ENCODE measurements at regions not wholly inside any gene's neighbourhood (a gene's known extent, or its start where the extent isn't known, plus 50 kb on each side); places are given as distances from the start of the nearest gene placed in this dataset.
"Not testable (repeated sequence)": the region's sequence is repeated elsewhere in the genome, so short reads cannot be mapped to it uniquely, and the experiment has no call there.

- H3K27ac Mint-ChIP-seq = no peak overlapping the region
- no peak overlapping the region for H3K4me3 Mint-ChIP-seq
- no peaks in the 10 kb centered on the region for H3K36me3 Mint-ChIP-seq (ENCODE audit: low read depth)
- H3K27me3 Mint-ChIP-seq = no peaks in the 10 kb centered on the region
- no peak for ATAC-seq (replicated peaks)
- H3K9me3 Mint-ChIP-seq = no peaks in the 10 kb centered on the region
- no peaks in the 10 kb centered on the region for H3K4me1 Mint-ChIP-seq
Observed at GRCh38 chr10:5576780-5577624, 52.2 kb downstream of the CALML3 start.

GRCh38 chr10:5580038-5580428 is 55.3 kb downstream of the CALML3 start:
- not testable (repeated sequence) for ATAC-seq (replicated peaks); H3K4me1 Mint-ChIP-seq; H3K27me3 Mint-ChIP-seq

GRCh38 chr10:5581670-5582566 is 57.2 kb downstream of the CALML3 start:
- ATAC-seq (replicated peaks) = no peak
- Mint-ChIP-seq H3K36me3 (ENCODE audit: low read depth) (no peaks in the 10 kb centered on the region), H3K4me3 (no peak overlapping the region), H3K9me3 (no peaks in the 10 kb centered on the region), H3K27ac (no peak overlapping the region), H3K4me1 (no peaks in the 10 kb centered on the region), H3K27me3 (peaks cover 4% of the 10 kb centered on the region)

More at GRCh38 chr10:5580038-5580428, 55.3 kb downstream of the CALML3 start:
- not testable (repeated sequence) for H3K36me3 Mint-ChIP-seq (ENCODE audit: low read depth); H3K4me3 Mint-ChIP-seq; H3K27ac Mint-ChIP-seq; H3K9me3 Mint-ChIP-seq

GRCh38 chr10:5582736-5583135 is 58.0 kb downstream of the CALML3 start:
- Mint-ChIP-seq H3K9me3 (no peaks in the 10 kb centered on the region), H3K4me1 (no peaks in the 10 kb centered on the region), H3K27ac (no peak overlapping the region), H3K4me3 (no peak overlapping the region), H3K27me3 (peaks cover 4% of the 10 kb centered on the region), H3K36me3 (ENCODE audit: low read depth) (no peaks in the 10 kb centered on the region)
- ATAC-seq (replicated peaks) = no peak

DNA sequence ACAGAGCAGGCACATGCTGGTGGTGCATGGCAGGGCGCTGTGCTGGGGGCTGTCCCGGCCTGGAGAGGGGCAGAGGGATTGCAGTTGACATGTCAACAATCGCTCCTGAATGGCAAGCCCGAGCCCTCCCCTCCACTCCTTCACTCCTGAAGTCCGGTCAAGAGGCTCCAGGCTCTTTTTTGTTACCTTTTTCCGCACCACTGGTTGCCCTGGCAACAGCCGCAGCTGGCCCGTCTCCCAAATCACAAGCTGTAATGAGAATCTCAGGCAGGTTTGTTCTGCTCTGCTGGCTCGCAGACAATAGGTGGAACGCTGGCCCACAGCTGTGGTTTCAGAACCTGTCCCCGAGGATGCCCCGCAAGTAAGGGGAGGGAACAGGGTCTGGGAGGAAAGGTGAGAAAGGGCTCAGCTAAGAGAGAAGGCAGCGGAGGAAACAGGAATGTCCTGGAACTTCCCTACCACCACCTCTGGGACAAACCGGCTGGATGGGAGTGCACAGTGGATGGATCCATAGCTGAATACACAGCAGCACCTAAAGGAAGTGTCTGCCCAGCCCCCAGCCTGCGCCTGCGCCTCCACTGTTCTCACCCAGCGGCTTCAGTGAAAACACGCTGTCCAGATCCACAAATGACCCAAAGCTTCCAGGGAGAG is 58.9 kb downstream of the CALML3 start:
- Mint-ChIP-seq H3K36me3 (ENCODE audit: low read depth) (no peaks in the 10 kb centered on the region), H3K27me3 (peaks cover 4% of the 10 kb centered on the region), H3K4me1 (no peaks in the 10 kb centered on the region), H3K4me3 (no peak overlapping the region), H3K9me3 (no peaks in the 10 kb centered on the region), H3K27ac (no peak overlapping the region)
- ATAC-seq (replicated peaks) = no peak

DNA sequence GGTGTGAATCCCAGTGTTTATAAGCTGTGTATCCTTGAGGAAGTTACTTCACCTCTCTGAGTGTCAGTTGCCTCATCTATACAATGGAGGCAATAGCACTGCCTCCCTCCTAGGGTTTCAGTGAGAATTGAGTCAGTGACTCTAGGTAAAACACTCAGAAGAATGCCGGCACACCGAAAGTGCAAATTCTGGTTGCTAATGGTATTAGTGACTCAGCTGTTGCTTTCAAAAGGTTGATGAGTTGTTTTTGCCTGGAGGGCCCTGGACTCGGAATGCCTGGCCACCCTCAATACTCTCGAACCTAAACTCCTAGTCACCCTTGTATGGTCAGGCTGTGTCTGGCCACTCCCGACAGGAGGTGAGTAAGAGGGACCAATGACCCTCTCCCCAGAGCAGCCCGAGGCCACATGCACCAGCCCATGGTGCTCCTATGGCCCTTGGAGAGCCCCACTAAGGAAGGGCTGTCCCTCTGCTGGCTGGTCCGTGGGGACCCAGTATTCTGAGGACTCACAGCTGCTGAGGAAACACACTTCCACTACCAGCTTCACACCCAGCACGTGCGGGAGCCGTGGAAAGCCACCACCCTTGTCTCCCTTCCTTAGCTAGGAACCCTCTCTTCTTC is 60.2 kb downstream of the CALML3 start:
- Mint-ChIP-seq H3K27ac (no peak overlapping the region), H3K4me3 (no peak overlapping the region), H3K4me1 (peaks cover 6% of the 10 kb centered on the region), H3K36me3 (ENCODE audit: low read depth) (no peaks in the 10 kb centered on the region), H3K27me3 (peaks cover 8% of the 10 kb centered on the region), H3K9me3 (no peaks in the 10 kb centered on the region)
- peak; percentile 95 for ATAC-seq (replicated peaks)

DNA sequence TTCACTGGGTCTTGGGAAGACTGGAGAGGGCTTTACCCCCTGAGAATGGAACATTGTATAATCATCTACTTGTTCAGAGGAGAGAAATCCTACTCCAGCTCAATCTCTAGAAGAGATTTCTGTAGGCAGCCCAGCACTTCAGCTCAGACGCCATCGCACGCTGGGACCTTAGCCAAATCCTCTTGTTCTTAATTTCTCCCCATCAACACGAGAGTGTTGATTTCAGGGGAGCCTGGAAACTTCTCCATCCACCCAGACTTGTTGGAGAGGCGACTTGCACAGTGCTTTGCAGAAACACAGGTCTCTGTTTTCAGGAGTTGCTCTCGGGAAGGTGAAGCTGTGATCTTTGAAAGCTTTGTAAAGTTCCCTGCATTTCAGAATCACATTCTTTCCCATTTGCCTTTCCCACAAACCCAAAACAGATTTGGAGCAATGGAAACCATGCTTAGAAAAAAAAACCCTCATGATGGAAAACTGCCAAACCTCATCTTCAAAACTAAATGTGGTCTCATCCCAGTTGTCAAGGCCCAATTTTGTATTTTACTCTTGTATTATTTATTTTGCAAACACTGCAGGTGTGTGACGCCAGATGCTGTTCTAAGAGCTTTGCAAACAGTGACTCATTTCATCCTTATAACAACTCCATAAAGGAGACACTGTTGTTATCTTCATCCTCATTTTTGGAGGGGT is 60.9 kb downstream of the CALML3 start:
- Mint-ChIP-seq H3K4me1 (peaks cover 11% of the 10 kb centered on the region), H3K9me3 (no peaks in the 10 kb centered on the region), H3K27ac (no peak overlapping the region), H3K27me3 (peaks cover 8% of the 10 kb centered on the region), H3K4me3 (no peak overlapping the region), H3K36me3 (ENCODE audit: low read depth) (no peaks in the 10 kb centered on the region)
- ATAC-seq (replicated peaks) = no peak

GRCh38 chr10:5587151-5588079 is 62.7 kb downstream of the CALML3 start:
- Mint-ChIP-seq H3K4me1 (peaks cover 16% of the 10 kb centered on the region), H3K27me3 (peaks cover 9% of the 10 kb centered on the region), H3K9me3 (no peaks in the 10 kb centered on the region), H3K27ac (no peak overlapping the region), H3K4me3 (no peak overlapping the region), H3K36me3 (ENCODE audit: low read depth) (no peaks in the 10 kb centered on the region)
- ATAC-seq (replicated peaks) = no peak

DNA sequence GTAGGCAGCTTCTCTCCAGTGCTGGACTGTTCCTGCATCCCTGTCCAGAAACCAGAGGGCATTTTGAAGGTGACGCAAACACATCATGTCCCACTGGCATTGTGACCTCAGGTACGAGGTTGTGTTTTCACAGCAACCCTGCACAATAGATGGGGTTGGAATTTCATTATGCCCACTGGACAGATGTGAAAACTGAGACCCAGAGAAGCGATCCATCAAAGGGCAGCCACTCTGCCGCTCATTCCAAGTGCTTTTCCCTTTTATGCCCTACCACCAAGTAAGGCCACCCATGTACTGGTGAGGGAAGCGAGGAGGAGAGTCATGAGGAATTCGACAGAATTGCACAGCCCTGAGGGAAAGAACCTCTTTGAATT is 63.3 kb downstream of the CALML3 start:
- Mint-ChIP-seq H3K4me1 (peaks cover 16% of the 10 kb centered on the region), H3K27ac (no peak overlapping the region), H3K4me3 (no peak overlapping the region), H3K36me3 (ENCODE audit: low read depth) (no peaks in the 10 kb centered on the region), H3K9me3 (no peaks in the 10 kb centered on the region), H3K27me3 (peaks cover 11% of the 10 kb centered on the region)
- no peak for ATAC-seq (replicated peaks)

- Mint-ChIP-seq H3K4me3 (no peak overlapping the region), H3K9me3 (no peaks in the 10 kb centered on the region), H3K27me3 (peaks cover 12% of the 10 kb centered on the region), H3K27ac (no peak overlapping the region), H3K4me1 (peaks cover 16% of the 10 kb centered on the region), H3K36me3 (ENCODE audit: low read depth) (no peaks in the 10 kb centered on the region)
- ATAC-seq (replicated peaks) = no peak
Observed at GRCh38 chr10:5588603-5589002, 63.8 kb downstream of the CALML3 start.
